Activated T-cell treated with anti-CD3 and anti-CD28 coated beads for 1 hour (primary cell): ENCODE measurements at regions not wholly inside any gene's neighbourhood (a gene's known extent, or its start where the extent isn't known, plus 50 kb on each side); places are given as distances from the start of the nearest gene placed in this dataset.
"Not testable (repeated sequence)": the region's sequence is repeated elsewhere in the genome, so short reads cannot be mapped to it uniquely, and the experiment has no call there.

Source experiments
- DNase-seq: peaks from one replicate; pipeline ENCODE4 v3.0.0-alpha.2; 2020; ENCODE audit warnings: low read depth

DNA sequence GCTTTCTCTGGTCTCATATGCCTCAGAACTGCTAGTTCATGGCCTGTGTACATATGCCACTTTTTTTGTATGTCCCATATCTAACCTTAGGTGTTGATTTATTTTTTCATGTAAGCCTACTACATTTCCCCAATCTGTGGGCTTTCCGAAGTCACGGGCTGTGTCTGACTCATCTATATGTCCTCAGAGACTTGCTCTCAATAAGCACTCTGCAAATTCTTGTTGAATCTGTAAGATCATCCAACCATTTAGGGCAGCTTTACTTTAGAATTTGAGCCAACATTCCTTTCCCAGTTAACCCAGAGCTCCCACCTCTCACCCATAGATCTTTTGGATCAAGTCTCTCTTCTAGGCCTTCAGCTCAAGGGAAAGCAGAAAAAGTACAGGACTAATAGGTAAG is 263.4 kb downstream of the SEC61B start:
- DNase-seq, result no peak

DNA sequence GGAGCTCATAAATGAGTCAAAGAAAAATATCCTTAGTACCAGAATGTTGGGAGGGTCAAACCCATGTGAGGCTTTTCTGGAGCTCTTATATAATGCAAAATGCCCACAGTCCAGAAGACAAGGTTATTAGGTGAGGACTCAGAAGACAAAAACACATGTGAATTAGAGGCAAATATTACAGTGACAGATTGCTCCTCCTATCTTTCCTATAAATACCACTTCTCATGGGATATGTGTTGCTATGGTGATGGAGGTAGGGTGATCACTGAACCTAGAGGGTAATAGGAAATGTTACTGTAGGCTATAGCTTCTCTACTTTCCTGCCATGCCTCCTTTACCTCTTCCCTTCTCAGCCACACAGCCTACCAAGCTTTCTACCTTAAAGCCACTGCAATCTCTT is 264.6 kb downstream of the SEC61B start:
- DNase-seq, result no peak

GRCh38 chr9:99488131-99489059 is 266.3 kb downstream of the SEC61B start:
- DNase-seq, result no peak

GRCh38 chr9:99489060-99489413 is 267.0 kb downstream of the SEC61B start:
- no peak for DNase-seq

GRCh38 chr9:99490729-99491128 is 268.6 kb downstream of the SEC61B start:
- no peak for DNase-seq

DNA sequence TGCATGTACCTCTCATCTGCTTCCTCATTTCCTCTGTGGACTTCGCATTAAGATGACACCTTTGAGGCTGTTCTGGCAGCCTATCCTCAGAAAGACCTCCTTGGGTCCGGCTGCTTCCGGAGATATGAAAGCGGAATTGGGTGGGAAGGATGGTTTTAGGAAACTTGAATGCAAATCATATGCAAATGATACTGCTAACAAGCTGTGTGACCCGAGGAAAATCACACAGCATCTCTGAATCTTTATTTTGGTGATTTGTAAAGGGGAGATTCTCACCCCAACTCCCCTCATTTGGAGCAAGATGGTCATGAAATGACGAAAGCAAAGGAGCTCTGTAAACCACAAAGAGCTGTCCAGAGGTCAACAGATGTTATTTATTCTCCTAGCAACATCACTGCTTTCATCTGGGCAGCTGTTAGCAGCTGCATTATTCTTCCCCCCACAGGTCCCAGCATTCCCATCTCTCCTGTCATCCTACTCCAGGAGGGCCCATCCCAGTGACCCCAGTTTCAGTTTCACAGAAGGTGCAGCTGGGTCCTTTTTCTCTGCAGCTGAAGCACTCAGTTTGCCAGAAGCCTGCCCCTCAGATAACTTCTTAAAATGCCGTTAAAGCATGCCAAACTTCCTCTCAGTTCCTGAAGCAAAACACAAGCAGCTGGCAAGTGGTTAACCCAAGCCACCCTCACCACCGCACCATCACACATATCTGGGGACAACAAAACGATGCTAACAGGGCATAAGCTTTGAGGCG is 269.5 kb downstream of the SEC61B start:
- DNase-seq, result no peak

DNA sequence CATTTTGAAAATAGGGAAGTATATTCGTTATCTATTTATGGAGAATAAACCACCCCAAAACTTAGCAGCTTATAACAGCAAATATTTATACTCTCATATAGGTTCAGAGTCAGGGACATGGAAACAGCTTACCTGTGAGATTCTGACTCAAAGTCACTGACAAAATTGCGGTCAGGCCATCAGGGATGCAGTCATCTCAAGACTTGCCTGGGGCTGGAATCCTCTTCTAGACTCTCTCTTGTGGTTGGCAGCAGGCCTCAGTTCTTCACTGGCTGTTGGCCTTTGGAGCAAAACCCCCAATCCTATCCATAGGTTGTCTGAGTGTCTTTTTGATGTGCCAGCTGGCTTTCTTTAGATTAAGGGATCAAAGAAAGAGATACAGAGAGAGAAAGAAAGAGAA is 275.6 kb downstream of the SEC61B start:
- DNase-seq, result no peak

DNA sequence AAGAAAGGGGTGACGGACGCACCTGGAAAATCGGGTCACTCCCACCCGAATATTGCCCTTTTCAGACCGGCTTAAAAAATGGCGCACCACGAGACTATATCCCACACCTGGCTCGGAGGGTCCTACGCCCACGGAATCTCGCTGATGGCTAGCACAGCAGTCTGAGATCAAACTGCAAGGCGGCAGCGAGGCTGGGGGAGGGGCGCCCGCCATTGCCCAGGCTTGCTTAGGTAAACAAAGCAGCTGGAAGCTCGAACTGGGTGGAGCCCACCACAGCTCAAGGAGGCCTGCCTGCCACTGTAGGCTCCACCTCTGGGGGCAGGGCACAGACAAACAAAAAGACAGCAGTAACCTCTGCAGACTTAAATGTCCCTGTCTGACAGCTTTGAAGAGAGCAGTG is 276.9 kb downstream of the SEC61B start:
- DNase-seq, result not testable (repeated sequence)

DNA sequence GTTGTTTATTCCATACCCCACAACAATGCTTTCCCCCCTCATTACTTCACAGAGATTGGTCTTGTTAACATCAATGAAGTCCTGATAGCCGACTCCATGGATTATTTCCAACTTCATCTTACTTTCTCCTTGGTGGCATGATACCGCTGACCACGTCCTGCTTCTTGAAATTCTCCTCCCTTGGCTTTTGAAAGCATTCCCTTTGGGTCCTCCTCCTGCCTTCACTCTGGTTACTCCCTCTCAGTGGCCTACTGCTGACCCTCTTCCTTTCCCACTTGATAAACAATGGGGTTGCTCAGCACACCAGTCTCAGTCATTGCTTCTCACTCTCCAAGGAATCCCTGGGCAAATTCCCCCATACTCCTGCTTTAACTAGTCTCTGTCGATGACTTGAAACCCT is 283.9 kb downstream of the SEC61B start:
- DNase-seq, result no peak

- no peak for DNase-seq
Measured at GRCh38 chr9:99506747-99507348, 284.8 kb downstream of the SEC61B start.

GRCh38 chr9:99509065-99509745 is 287.1 kb downstream of the SEC61B start:
- no peak for DNase-seq

DNA sequence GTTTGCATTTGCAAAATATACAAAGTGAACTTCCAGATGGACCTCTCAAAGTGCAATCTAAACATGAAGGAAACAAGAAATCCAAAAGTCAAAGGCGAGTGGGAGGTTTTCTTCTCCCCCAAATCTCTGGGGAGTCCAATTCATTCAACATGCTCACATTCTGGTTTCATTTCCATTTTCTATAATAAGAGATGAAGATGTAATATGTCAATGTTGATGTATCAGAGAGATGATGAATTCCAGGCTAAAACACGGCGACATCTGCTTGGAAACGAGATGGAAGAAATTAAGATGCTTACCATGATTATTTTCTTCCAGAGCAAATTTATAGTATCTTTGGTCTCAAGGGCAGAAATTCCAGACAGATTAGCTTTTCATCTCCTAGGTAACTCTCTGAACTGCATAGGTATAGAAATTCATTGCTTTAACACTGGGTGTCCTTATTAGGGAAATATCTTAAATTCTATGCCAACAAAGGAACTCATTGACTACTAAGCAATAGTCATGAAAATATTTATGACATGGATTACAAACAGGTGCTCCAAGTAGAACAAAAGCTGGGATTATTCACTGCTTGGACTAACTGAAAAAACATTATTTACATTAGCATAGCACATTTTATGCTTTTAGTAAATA is 287.9 kb downstream of the SEC61B start:
- DNase-seq, result no peak

GRCh38 chr9:99511723-99512122 is 289.6 kb downstream of the SEC61B start:
- no peak for DNase-seq

GRCh38 chr9:99513441-99514112 is 291.5 kb downstream of the SEC61B start:
- no peak for DNase-seq

GRCh38 chr9:99515093-99515492 is 293.0 kb downstream of the SEC61B start:
- no peak for DNase-seq

- DNase-seq, result no peak
Measured at GRCh38 chr9:99515895-99516656, 294.0 kb downstream of the SEC61B start.

- no peak for DNase-seq
Measured at GRCh38 chr9:99516657-99517049, 294.6 kb downstream of the SEC61B start.

GRCh38 chr9:99523838-99524237 is 297.8 kb upstream of the NR4A3 start:
- DNase-seq, result no peak

GRCh38 chr9:99531313-99531712 is 290.4 kb upstream of the NR4A3 start:
- DNase-seq, result no peak

GRCh38 chr9:99533421-99533820 is 288.3 kb upstream of the NR4A3 start:
- no peak for DNase-seq

- no peak for DNase-seq
Measured at GRCh38 chr9:99537996-99538395, 283.7 kb upstream of the NR4A3 start.
